ENCODE measurements at regions not wholly inside any gene's neighbourhood (a gene's known extent, or its start where the extent isn't known, plus 50 kb on each side); places are given as distances from the start of the nearest gene placed in this dataset.

- DNase-seq (ENCODE audit: insufficient read length, low spot score) (no peak), FAIRE-seq (no peak)
Observed at GRCh38 chr2:156695020-156695419, 258.8 kb downstream of the GPD2 start.

GRCh38 chr2:156695595-156695994 is 259.4 kb downstream of the GPD2 start:
- FAIRE-seq = no peak
- DNase-seq (ENCODE audit: insufficient read length, low spot score) = no peak

- no peak for DNase-seq (ENCODE audit: insufficient read length, low spot score)
- no peak for FAIRE-seq
Observed at GRCh38 chr2:156697906-156698305, 261.7 kb downstream of the GPD2 start.

GRCh38 chr2:156700681-156701080 is 264.5 kb downstream of the GPD2 start:
- no peak for DNase-seq (ENCODE audit: insufficient read length, low spot score)
- no peak for FAIRE-seq

DNA sequence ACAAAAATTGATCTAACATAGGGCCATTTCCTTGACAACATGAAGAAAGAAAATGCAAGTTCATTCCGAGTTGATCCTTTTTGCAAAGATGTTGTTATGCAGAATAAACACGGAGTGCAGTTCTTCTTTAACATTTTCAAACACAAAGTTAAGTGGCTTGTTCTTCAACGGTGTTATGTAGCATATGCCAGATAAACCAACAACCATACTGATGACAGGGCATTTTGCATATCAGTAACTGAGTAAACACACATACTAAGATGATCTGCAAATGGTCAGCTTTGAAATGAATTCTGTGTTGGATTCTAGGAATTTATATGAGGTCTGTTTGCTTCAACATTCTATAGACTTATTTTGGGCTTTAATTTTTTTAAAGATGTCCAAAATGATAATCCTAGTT is 266.4 kb downstream of the GPD2 start:
- FAIRE-seq (no peak), DNase-seq (ENCODE audit: insufficient read length, low spot score) (no peak)

DNA sequence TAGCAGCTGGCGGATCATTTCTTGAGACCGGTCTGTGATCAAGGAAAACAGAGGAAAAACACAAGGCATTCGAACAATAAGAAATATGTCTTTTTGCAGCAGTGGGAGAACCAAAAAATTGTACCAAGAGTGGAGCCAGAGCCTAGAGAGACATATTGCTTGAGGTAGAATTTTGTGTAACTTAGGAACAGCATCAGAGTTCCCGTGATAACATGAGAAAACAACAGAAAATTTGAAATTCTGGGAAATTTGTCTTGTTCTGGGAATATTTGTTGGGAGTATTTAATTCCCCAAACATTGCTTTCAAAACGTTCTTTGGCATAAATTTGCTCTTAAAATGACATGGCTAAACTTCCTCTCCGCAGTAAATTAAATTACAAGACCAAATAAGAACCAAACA is 267.5 kb downstream of the GPD2 start:
- no peak for FAIRE-seq
- DNase-seq (ENCODE audit: insufficient read length, low spot score) = no peak

DNA sequence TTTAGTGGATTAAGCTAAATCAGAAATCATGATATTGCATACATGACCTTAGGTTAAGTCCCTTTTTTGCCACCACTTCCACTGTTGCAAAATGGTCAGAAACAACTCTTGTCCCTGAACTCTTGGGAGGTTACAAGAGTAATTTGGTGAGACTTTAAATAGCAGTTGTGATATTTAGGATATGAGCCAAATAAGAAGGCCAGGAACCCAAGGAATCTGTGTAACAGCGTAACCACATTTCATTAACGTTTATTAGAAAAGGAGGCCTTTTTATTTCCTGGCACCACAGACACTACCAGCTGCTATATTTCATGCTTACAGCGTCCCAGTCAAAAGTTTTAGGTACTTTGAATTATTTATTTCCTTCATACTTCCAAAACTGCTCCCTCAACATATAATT is 268.0 kb downstream of the GPD2 start:
- DNase-seq (ENCODE audit: insufficient read length, low spot score) (no peak), FAIRE-seq (no peak)

DNA sequence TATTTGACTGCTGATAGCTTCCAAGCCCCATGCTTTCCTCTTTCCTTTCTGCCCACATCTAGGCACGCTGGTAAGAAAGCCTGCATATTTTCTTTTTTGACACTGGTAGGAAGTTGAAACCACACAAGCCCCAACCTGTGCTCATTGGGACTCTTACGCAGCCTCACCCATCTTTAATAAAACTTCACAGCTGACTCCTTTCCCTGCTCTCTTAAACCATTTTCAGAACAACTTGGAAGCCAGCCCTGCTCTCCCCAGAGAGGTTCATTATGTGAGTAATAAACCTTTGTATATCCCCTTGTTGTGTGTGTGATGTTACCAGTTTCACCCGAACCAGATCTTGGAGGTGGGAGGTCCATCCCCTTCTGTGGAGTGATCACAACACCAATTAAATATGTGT is 268.4 kb downstream of the GPD2 start:
- FAIRE-seq = no peak
- no peak for DNase-seq (ENCODE audit: insufficient read length, low spot score)

GRCh38 chr2:156706576-156706975 is 270.4 kb downstream of the GPD2 start:
- no peak for FAIRE-seq
- DNase-seq (ENCODE audit: insufficient read length, low spot score) = no peak

- DNase-seq (ENCODE audit: insufficient read length, low spot score) (no peak), FAIRE-seq (no peak)
Observed at GRCh38 chr2:156708051-156708450, 271.9 kb downstream of the GPD2 start.

DNA sequence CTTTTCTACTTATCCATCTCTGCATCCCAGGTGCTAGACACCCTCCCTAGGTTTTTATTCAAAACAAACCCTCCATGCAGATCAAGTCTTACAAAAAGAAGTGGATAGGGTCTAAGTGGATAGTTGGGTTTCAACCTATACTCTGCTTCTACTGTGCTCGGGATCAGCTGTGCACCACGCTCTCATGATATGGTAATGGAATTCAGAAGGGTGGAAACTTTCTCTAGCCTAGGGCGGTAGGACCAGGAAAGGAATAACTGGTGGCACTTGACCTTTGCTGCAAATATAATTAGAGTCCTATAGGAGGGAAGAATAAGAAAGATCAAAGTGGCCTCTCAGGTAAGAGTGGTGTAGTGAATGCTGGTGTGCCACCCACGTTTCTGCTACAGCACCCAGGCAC is 272.9 kb downstream of the GPD2 start:
- DNase-seq (ENCODE audit: insufficient read length, low spot score) = no peak
- FAIRE-seq = no peak

GRCh38 chr2:156719036-156719435 is 282.9 kb downstream of the GPD2 start:
- no peak for DNase-seq (ENCODE audit: insufficient read length, low spot score)
- no peak for FAIRE-seq

GRCh38 chr2:156727867-156728266 is 291.7 kb downstream of the GPD2 start:
- no peak for FAIRE-seq
- DNase-seq (ENCODE audit: insufficient read length, low spot score) = no peak

DNA sequence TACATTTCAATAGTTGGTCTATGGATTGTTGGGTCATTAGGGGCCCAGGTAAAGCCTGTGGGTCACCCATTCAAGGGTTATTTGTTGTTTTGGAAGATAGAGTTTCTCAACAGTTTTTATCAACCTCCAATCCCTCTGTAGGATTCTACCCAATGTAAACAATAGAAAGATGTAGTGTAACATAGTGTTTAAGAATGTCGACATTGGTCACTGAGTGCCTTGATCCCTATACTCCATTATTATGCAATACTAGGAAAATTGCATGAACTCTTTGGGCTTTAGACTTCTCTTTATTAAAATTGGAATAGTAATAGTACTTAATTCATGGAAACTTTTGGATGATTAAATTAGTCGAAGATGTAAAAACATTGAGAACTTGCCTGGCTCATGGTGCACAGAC is 292.1 kb downstream of the GPD2 start:
- no peak for FAIRE-seq
- no peak for DNase-seq (ENCODE audit: insufficient read length, low spot score)

DNA sequence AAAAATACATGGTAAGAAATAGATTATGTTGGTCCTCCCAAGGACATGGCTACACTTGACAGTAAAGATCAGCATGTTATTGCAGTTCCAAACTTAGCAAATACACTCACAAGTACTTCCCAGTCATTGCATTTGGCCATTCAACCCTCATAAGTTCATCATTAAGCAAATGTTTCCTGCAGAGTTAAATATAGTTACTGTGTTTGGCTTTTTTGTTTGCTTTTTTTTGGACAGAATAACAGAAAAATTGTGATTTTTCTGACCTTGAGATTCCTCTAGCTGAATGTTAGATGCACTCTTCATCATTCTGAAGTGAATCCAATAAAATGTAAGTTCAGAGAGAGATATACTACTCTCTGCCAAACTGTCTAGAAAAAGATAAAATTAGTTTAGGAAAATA is 295.3 kb downstream of the GPD2 start:
- DNase-seq (ENCODE audit: insufficient read length, low spot score) (no peak), FAIRE-seq (no peak)

DNA sequence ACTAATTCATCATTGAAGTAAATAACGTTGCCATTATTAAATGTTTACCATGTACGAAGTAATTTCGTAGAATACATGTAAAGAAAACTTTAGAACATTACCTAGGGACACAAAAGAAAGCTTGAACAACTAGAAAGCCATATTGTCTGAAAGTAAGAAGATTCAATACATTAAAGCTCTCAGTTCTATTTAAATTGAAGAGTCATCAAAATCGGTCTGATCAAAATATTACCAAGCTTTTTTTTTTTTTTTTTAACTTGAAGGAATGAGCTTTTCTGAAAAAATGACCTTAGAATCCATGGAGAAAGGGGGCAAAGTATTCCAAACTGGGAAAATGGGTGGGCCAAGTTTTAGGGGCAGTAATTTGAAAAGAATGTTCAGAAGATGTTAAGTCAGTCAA is 300.8 kb downstream of the GPD2 start:
- FAIRE-seq (no peak), DNase-seq (ENCODE audit: insufficient read length, low spot score) (no peak)

DNA sequence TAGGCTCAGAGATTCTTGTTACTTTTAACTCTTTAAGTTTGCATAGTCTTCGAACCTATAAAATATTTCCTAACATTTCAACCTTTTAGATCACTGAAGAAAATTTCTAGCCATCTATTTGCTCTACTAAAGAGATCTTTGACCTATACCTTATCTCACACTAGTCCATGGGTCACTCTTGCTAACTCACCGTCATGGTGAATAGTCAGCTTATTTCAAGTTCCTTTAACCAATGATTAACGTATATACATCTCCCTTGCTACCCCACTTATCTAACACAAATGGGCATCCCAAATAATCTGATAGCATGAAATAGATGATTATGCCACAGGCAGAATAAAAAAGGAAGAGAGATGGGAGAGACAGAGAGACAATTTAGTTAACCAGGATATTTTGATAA is 303.1 kb downstream of the GPD2 start:
- no peak for FAIRE-seq
- DNase-seq (ENCODE audit: insufficient read length, low spot score) = no peak

GRCh38 chr2:156745619-156746018 is 309.4 kb downstream of the GPD2 start:
- no peak for DNase-seq (ENCODE audit: insufficient read length, low spot score)
- FAIRE-seq = no peak

DNA sequence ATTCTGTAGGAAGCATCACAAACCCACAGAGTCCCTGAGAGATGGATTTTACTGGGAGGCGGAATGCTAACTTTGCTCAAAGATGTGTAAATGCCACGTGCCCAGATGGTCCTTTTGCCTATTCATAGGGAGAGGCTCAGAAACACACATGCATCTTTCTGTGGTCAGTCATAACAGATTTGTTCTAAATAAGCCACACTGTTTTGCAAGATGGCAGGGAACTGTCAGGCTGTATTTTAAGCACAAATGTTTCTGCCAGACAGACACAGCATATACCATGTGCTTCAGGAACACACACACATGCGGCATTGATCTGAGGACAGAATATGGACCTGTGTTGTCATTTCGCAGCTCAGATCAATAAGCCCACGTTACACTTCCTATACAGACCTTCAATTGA is 312.0 kb downstream of the GPD2 start:
- no peak for DNase-seq (ENCODE audit: insufficient read length, low spot score)
- FAIRE-seq = no peak

- no peak for FAIRE-seq
- DNase-seq (ENCODE audit: insufficient read length, low spot score) = no peak
Observed at GRCh38 chr2:156752042-156752441, 315.9 kb downstream of the GPD2 start.

DNA sequence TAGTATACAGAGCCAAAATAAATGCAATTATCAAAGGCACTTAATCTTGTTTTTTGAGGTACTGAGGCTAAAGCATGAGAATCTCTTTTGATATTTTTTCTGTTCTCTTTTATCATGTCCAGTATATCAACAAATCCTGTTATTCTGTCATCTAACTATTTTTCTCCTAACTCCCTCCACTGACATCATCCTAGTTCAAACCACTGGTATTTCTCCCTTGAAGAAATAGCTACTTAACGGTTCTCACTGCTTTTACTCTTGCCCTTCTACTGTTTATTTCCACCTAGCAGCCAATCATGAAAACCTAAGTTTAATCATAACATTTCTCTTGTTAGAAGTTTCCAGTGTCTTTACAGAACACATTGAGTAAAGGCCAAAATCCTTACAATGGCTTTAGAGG is 317.6 kb downstream of the GPD2 start:
- FAIRE-seq (no peak), DNase-seq (ENCODE audit: insufficient read length, low spot score) (no peak)

- DNase-seq (ENCODE audit: insufficient read length, low spot score) (no peak), FAIRE-seq (no peak)
Observed at GRCh38 chr2:156756516-156756915, 320.3 kb downstream of the GPD2 start.

GRCh38 chr2:156763174-156763573 is 327.0 kb downstream of the GPD2 start:
- no peak for FAIRE-seq
- no peak for DNase-seq (ENCODE audit: insufficient read length, low spot score)

DNA sequence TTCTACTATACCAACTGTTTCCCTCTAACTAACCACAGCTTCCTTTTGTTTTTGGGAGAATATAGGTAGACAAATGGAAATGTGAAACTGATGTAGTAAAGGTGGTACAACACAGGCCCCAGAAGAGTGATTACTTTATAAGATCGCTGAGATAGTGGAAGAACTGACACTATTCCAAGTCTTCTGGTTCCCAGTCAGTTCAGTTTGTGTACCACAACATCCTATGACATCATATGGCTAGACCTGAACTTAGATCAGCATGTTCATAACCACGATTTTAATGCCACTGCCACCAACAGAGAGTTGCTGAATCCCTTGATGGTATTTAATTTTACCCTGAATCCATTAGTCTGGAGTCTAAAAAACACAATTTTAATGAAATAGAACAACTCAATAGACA is 328.9 kb downstream of the GPD2 start:
- DNase-seq (ENCODE audit: insufficient read length, low spot score) (no peak), FAIRE-seq (no peak)
